K562 (cell line): ENCODE measurements at regions not wholly inside any gene's neighbourhood (a gene's known extent, or its start where the extent isn't known, plus 50 kb on each side); places are given as distances from the start of the nearest gene placed in this dataset.

ENCODE experiments used
- ATAC-seq: fragments of 200-7000 bp; cut with Tn5 transposase; 3 replicates; pipeline ENCODE4 v1.9.1; 2020; ENCODE audit warnings: moderate library complexity
- BruUV-seq: library from RNA; stranded (reverse); fragments of 400-500 nt; replicated peaks from 2 replicates; lab custom pipeline; 2021; lab: Mats Ljungman, UMichigan
- CTCF ChIA-PET: fragments of 300-600 bp; formaldehyde crosslinking; extraction: SDS; loops from one replicate; lab custom pipeline; 2021; ENCODE audit warnings: low intra/inter-chr PET ratio; lab: Yijun Ruan, JAX
- POLR2A ChIA-PET: fragments of 300-600, 350-650 bp; sonication (Branson Sonifier 250); formaldehyde crosslinking; extraction: SDS; loops from one replicate; lab custom pipeline; 2021; ENCODE audit warnings: antibody characterized with exemption, inconsistent platforms; lab: Yijun Ruan, JAX
- DNase-seq, 4 experiments: peaks; one replicate each; pipeline versions ENCODE4 v3.0.0 to v3.0.0-alpha.2; 2011 to 2018; ENCODE audit warnings: low spot score in 3 of 4, mixed read lengths in 3 of 4; ENCODE audit errors: extremely low read depth in 1 of 4
- FAIRE-seq: peaks from 2 replicates; lab custom pipeline; 2011; peaks lifted over from hg19 to GRCh38; lab: Jason Lieb, UNC
- H2AFZ ChIP-seq: 2 replicates; pipeline ENCODE4 v1.6.0; 2011; ENCODE audit warnings: low read depth, low read length, control low read depth, inconsistent platforms
- H3K27ac ChIP-seq: fragments of 200-600 bp; 3 replicates; pipeline ENCODE4 v1.8.0; 2011; ENCODE audit warnings: low read depth, mild to moderate bottlenecking, control low read depth, inconsistent platforms, low read length, moderate library complexity, mixed read lengths; ENCODE audit errors: extremely low read depth
- H3K27me3 ChIP-seq, 2 experiments: fragments of 300-600 bp in 1 of 2; 2 replicates in 1 of 2; 3 replicates in 1 of 2; pipeline versions ENCODE4 v1.6.0 to v1.8.0; 2011; ENCODE audit warnings: inconsistent platforms in 2 of 2, low read length in 2 of 2, mild to moderate bottlenecking in 1 of 2, mixed read lengths in 1 of 2, moderate library complexity in 1 of 2; ENCODE audit not compliant: control insufficient read depth in 2 of 2, insufficient read depth in 2 of 2
- H3K36me3 ChIP-seq: fragments of 300-600 bp; 3 replicates; pipeline ENCODE4 v1.8.0; 2011; ENCODE audit warnings: mild to moderate bottlenecking, low read length, inconsistent platforms; ENCODE audit not compliant: control insufficient read depth, insufficient read depth
- H3K4me1 ChIP-seq, 2 experiments: fragments of 200-600 bp in 1 of 2; replicated peaks in 1 of 2; 2 replicates in 1 of 2; 3 replicates in 1 of 2; pipeline versions ENCODE4 v1.5.1 to v1.8.0; 2011; ENCODE audit warnings: inconsistent platforms in 2 of 2, low read length in 2 of 2, mild to moderate bottlenecking in 1 of 2, mixed read lengths in 1 of 2, moderate library complexity in 1 of 2; ENCODE audit not compliant: control insufficient read depth in 2 of 2, insufficient read depth in 2 of 2
- H3K4me2 ChIP-seq: 2 replicates; pipeline ENCODE4 v1.6.1; 2011; ENCODE audit warnings: low read length, control low read depth, inconsistent platforms, mixed read lengths; ENCODE audit not compliant: insufficient read depth
- H3K4me3 ChIP-seq: fragments of 200-600 bp; sonication (generic), shearing (Covaris generic); 2 replicates; pipeline ENCODE4 v1.5.1; 2016; ENCODE audit warnings: control low read depth, inconsistent platforms
- H3K79me2 ChIP-seq: fragments of 200-600 bp; 3 replicates; pipeline ENCODE4 v1.8.0; 2011; ENCODE audit warnings: low read length, inconsistent platforms; ENCODE audit not compliant: control insufficient read depth, insufficient read depth
- H3K9ac ChIP-seq, 2 experiments: 2 replicates each; pipeline versions ENCODE4 v1.6.0 to v1.6.1; 2011; ENCODE audit warnings: low read depth in 2 of 2, low read length in 2 of 2, control low read depth in 1 of 2, inconsistent platforms in 1 of 2, mild to moderate bottlenecking in 1 of 2, mixed read lengths in 1 of 2; ENCODE audit not compliant: insufficient read depth in 1 of 2
- H3K9me1 ChIP-seq: one replicate; pipeline ENCODE4 v1.6.0; 2011; ENCODE audit warnings: inconsistent platforms, mild to moderate bottlenecking, low read length, moderate library complexity; ENCODE audit not compliant: control insufficient read depth, insufficient read depth
- H3K9me3 ChIP-seq: replicated peaks from 2 replicates; pipeline ENCODE4 v1.5.1; 2011; ENCODE audit warnings: low read depth, low read length, inconsistent platforms; ENCODE audit not compliant: control insufficient read depth, insufficient read depth
- H4K20me1 ChIP-seq: replicated peaks from 2 replicates; pipeline ENCODE4 v1.6.1; 2011; ENCODE audit warnings: low read length, inconsistent platforms, mixed read lengths; ENCODE audit not compliant: control insufficient read depth, insufficient read depth
- ARID4B ChIP-seq: sonication (generic); formaldehyde crosslinking; IDR thresholded peaks from 2 replicates; pipeline ENCODE4 v1.8.0; 2022; ENCODE audit warnings: mild to moderate bottlenecking, missing genetic modification reagents
- BRD4 ChIP-seq: fragments of 200-600 bp; sonication (generic); IDR thresholded peaks from 2 replicates; pipeline ENCODE4 v1.6.1; 2017; ENCODE audit warnings: inconsistent platforms
- CCNT2 ChIP-seq: IDR thresholded peaks from 2 replicates; pipeline ENCODE4 v1.6.1; 2011; ENCODE audit warnings: borderline replicate concordance, low read depth, mild to moderate bottlenecking, moderate library complexity, mixed read lengths, low read length; ENCODE audit not compliant: insufficient read length; ENCODE audit errors: extremely low read depth
- DIDO1 ChIP-seq: fragments of 450-650 bp; IDR thresholded peaks from 2 replicates; pipeline ENCODE4 v1.6.1; 2016; ENCODE audit warnings: low read depth, missing biosample characterization, missing genetic modification characterization
- IFI16 ChIP-seq: fragments of 250-450 bp; sonication (Bioruptor Pico); IDR thresholded peaks from 2 replicates; pipeline ENCODE4 v2.1.2; 2022; ENCODE audit warnings: mild to moderate bottlenecking, inconsistent platforms
- NCOA2 ChIP-seq, 2 experiments: fragments of 450-650 bp; IDR thresholded peaks; 2 replicates each; pipeline ENCODE4 v1.6.1; 2018; ENCODE audit warnings: mild to moderate bottlenecking in 2 of 2, moderate library complexity in 1 of 2; ENCODE audit not compliant: partially characterized antibody in 2 of 2
- OTX1 ChIP-seq: fragments of 450-650 bp; formaldehyde crosslinking; IDR thresholded peaks from 2 replicates; pipeline ENCODE4 v1.4.0; 2022; ENCODE audit warnings: mild to moderate bottlenecking
- WHSC1 ChIP-seq: IDR thresholded peaks from one replicate; pipeline ENCODE4 v1.6.1; 2012; ENCODE audit warnings: low read length, control low read depth, inconsistent platforms
- ZNF133 ChIP-seq: fragments of 250-450 bp; sonication (Bioruptor Pico); IDR thresholded peaks from 2 replicates; pipeline ENCODE4 v1.4.0; 2020; ENCODE audit warnings: mild to moderate bottlenecking
- ZNF316 ChIP-seq: fragments of 450-650 bp; IDR thresholded peaks from 2 replicates; pipeline ENCODE4 v1.6.1; 2016
- ZNF436 ChIP-seq: fragments of 250-450, 450-650 bp; sonication (Bioruptor Pico); formaldehyde crosslinking; IDR thresholded peaks from 2 replicates; pipeline ENCODE4 v1.7.0; 2020; ENCODE audit warnings: mild to moderate bottlenecking
- ZNF518B ChIP-seq: fragments of 250-450 bp; sonication (Bioruptor Pico); IDR thresholded peaks from 2 replicates; pipeline ENCODE4 v1.5.0; 2021; ENCODE audit warnings: mild to moderate bottlenecking, moderate library complexity
- WGBS: fragments of 100-300 bp; shearing (Covaris generic); methylation state at CpG from one replicate; pipeline ENCODE4 v1.1.6; 2016; ENCODE audit warnings: low coverage, mixed read lengths; ENCODE audit not compliant: insufficient coverage; ENCODE audit errors: missing lambda C conversion rate; 5-methylcytosine and 5-hydroxymethylcytosine counted together
- in situ Hi-C: fragments of 300-500 bp; cut with MboI; formaldehyde crosslinking; loops from 4 replicates; pipeline ENCODE4 v1.15.0; 2018; ENCODE audit warnings: inconsistent platforms, mixed read lengths
- intact Hi-C: fragments of 100-400 bp; cut with micrococcal nuclease; formaldehyde crosslinking; loops from 2 replicates; pipeline ENCODE4 v1.14.2; 2022

DNA sequence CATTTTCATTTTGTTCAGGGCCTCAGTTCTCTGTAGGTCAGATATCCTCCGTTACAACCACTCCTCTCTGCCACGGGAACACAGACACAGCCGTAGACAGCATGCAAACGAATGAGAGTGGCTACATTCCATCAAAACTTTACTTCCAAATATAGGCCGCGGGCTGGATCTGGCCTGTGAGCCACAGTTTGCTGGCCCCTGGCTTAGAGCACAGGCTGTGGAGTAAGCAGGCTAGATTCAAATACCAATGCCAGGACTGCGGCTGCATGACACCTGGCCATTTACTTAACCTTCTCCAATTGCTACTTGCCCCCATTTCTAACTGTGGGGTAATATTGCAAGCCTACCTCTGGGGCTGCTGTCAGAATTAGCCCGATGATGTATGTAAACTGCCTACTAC lies 325.8 kb upstream of the POU3F3 start (continued):
- TF ChIP-seq CCNT2: no peak
- TF ChIP-seq ZNF436: no peak
- no peak for TF ChIP-seq NCOA2 (IDR thresholded peaks at IDR 0.05; ENCODE audit: partially characterized antibody in 2 of 2)
- TF ChIP-seq BRD4: no peak
- no peak for TF ChIP-seq IFI16 (CRISPR knock-in tag)
- TF ChIP-seq WHSC1: no peak
- TF ChIP-seq, all 486 proteins: peak for 0

DNA sequence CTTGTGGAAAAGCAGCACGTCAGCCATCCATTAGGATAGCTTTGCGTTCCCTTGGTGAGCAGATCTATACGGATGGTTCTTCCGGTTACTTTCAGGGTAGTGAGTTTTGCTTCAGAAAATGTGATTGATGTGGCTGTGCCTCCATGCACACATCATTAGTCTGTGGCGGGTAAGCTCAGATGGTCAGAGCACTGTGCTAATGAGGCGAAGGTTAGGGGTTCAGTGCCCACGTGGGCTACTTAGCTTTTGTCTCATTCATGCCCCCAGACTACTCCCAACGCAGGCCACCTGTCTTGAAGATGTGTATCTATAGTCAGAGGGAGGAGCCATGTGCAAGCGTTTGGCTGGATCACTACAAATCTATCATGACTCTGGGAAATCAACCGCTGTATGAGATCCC lies 322.8 kb upstream of the POU3F3 start:
- DNase-seq (no peak), FAIRE-seq (no peak), ATAC-seq (no peak)
- POLR2A ChIA-PET: no interaction called here
- WGBS: 12% methylated on average over 10 of the region's 10 CpGs
- intact Hi-C loops (no loop called here), in situ Hi-C loops (no loop called here)
- Histone ChIP-seq H2AFZ (no peak overlapping the region), H3K27ac (no peak overlapping the region), H3K9ac (no peak overlapping the region), H3K27me3 (no peaks in the 10 kb centered on the region), H4K20me1 (no peaks in the 10 kb centered on the region), H3K4me2 (no peak overlapping the region), H3K9me3 (no peaks in the 10 kb centered on the region), H3K36me3 (no peaks in the 10 kb centered on the region), H3K9me1 (no peaks in the 10 kb centered on the region), H3K79me2 (no peaks in the 10 kb centered on the region), H3K4me1 (no peaks in the 10 kb centered on the region), H3K4me3 (no peak overlapping the region)
- no TSS peak for BruUV-seq
- CTCF ChIA-PET: no interaction called here
- TF ChIP-seq ARID4B (CRISPR knock-in tag): no peak
- TF ChIP-seq DIDO1 (tag): no peak
- no peak for TF ChIP-seq ZNF316
- no peak for TF ChIP-seq OTX1 (CRISPR knock-in tag)
- no peak for TF ChIP-seq ZNF518B (CRISPR knock-in tag)
- no peak for TF ChIP-seq ZNF133 (CRISPR knock-in tag)
